ENCODE measurements at regions not wholly inside any gene's neighbourhood (a gene's known extent, or its start where the extent isn't known, plus 50 kb on each side); places are given as distances from the start of the nearest gene placed in this dataset.

GRCh38 chr22:47396105-47396504 lies 633.7 kb downstream of the TBC1D22A start:
- CTCF ChIA-PET: no interaction called here

GRCh38 chr22:47395481-47395880 lies 633.0 kb downstream of the TBC1D22A start:
- RAD21 ChIA-PET (ENCODE audit: low non-redundant PET in 1 of 2, low total read pairs in 2 of 2, uncharacterized antibody in 2 of 2, unreplicated experiment in 2 of 2): no interaction called here
- H3K4me2 ChIP-seq (ENCODE audit: low read length): no peak overlapping the region
- no peak overlapping the region for H2AFZ ChIP-seq (ENCODE audit: low read depth, low read length, poor library complexity, severe bottlenecking)
- no TSS peak for BruUV-seq (replicated peaks)
- POLR2A ChIA-PET: no interaction called here
- H3K27ac ChIP-seq (ENCODE audit: low read depth, low read length): no peak overlapping the region
- H3K79me2 ChIP-seq (ENCODE audit: insufficient read depth, low read length): no peaks in the 10 kb centered on the region
- H3K36me3 ChIP-seq (ENCODE audit: control insufficient read depth in 1 of 2, insufficient read depth in 2 of 2, low read length in 2 of 2): no peaks in the 10 kb centered on the region
- H3K4me1 ChIP-seq (ENCODE audit: control insufficient read depth in 1 of 2, insufficient read depth in 2 of 2, low read length in 2 of 2): no peaks in the 10 kb centered on the region
- CTCF ChIA-PET: no interaction called here
- no peaks in the 10 kb centered on the region for H4K20me1 ChIP-seq (ENCODE audit: insufficient read depth)
- intact Hi-C loops (cut with micrococcal nuclease): no loop called here
- no peaks in the 10 kb centered on the region for H3K9me3 ChIP-seq (ENCODE audit: control insufficient read depth in 1 of 2, insufficient read depth in 1 of 2, low read depth in 1 of 2, low read length in 2 of 2)
- no peak overlapping the region for H3K9ac ChIP-seq (ENCODE audit: low read length)
- H3K9me2 ChIP-seq (ENCODE audit: insufficient read depth): no peaks in the 10 kb centered on the region
- ATAC-seq (no peak), DNase-seq (ENCODE audit: low read depth, low spot score) (no peak)
- H3K4me3 ChIP-seq (replicated peaks in 1 of 2; ENCODE audit: low read depth in 1 of 2, low read length in 2 of 2): no peak overlapping the region
- H3K27me3 ChIP-seq (ENCODE audit: insufficient read depth, low read length): no peaks in the 10 kb centered on the region
- TF ChIP-seq RAD21 (IDR thresholded peaks at IDR 0.05; ENCODE audit: low read depth) (no peak), ZBTB33 (IDR thresholded peaks at IDR 0.05; ENCODE audit: extremely low read depth, insufficient replicate concordance, low read length) (no peak), MAX (IDR thresholded peaks at IDR 0.05) (no peak), FOSL1 (IDR thresholded peaks at IDR 0.05; ENCODE audit: low read depth) (no peak), CBX3 (IDR thresholded peaks at IDR 0.05; ENCODE audit: low read depth) (no peak), EZH2phosphoT487 (IDR thresholded peaks at IDR 0.05; ENCODE audit: borderline replicate concordance) (no peak), POLR2AphosphoS5 (IDR thresholded peaks at IDR 0.05; ENCODE audit: low read depth, low read length) (no peak), EZH2 (IDR thresholded peaks at IDR 0.05) (no peak), YY1 (IDR thresholded peaks at IDR 0.05; ENCODE audit: extremely low read depth, insufficient replicate concordance, low read depth, low read length) (no peak), CTCF (IDR thresholded peaks at IDR 0.05 in 2 of 3, conservative IDR thresholded peaks at IDR 0.05 in 1 of 3; ENCODE audit: borderline replicate concordance in 1 of 3, insufficient read depth in 1 of 3, low read depth in 2 of 3, low read length in 2 of 3) (no peak), ATF3 (IDR thresholded peaks at IDR 0.05) (no peak), ELF1 (IDR thresholded peaks at IDR 0.05; ENCODE audit: borderline replicate concordance, low read depth) (no peak), TCF7L2 (IDR thresholded peaks at IDR 0.05; ENCODE audit: borderline replicate concordance, extremely low read depth, insufficient read depth, insufficient read length) (no peak)

More at GRCh38 chr22:47396105-47396504, 633.7 kb downstream of the TBC1D22A start:
- DNase-seq (ENCODE audit: low read depth, low spot score) (no peak), ATAC-seq (no peak)
- H3K9me2 ChIP-seq (ENCODE audit: insufficient read depth): no peaks in the 10 kb centered on the region
- H3K4me1 ChIP-seq (ENCODE audit: control insufficient read depth in 1 of 2, insufficient read depth in 2 of 2, low read length in 2 of 2): no peaks in the 10 kb centered on the region
- no peak overlapping the region for H3K4me2 ChIP-seq (ENCODE audit: low read length)
- H3K9me3 ChIP-seq (ENCODE audit: control insufficient read depth in 1 of 2, insufficient read depth in 1 of 2, low read depth in 1 of 2, low read length in 2 of 2): no peaks in the 10 kb centered on the region
- ChIA-PET RAD21 (ENCODE audit: low non-redundant PET in 1 of 2, low total read pairs in 2 of 2, uncharacterized antibody in 2 of 2, unreplicated experiment in 2 of 2) (no interaction called here), POLR2A (no interaction called here)
- BruUV-seq (replicated peaks): no TSS peak
- intact Hi-C loops (cut with micrococcal nuclease): no loop called here
- H4K20me1 ChIP-seq (ENCODE audit: insufficient read depth): no peaks in the 10 kb centered on the region
- H2AFZ ChIP-seq (ENCODE audit: low read depth, low read length, poor library complexity, severe bottlenecking): no peak overlapping the region
- no peak overlapping the region for H3K27ac ChIP-seq (ENCODE audit: low read depth, low read length)
- no peaks in the 10 kb centered on the region for H3K79me2 ChIP-seq (ENCODE audit: insufficient read depth, low read length)
- no peak for TF ChIP-seq POLR2A (IDR thresholded peaks at IDR 0.05; ENCODE audit: borderline replicate concordance, extremely low read depth, insufficient read depth, insufficient read length)
- H3K4me3 ChIP-seq (replicated peaks in 1 of 2; ENCODE audit: low read depth in 1 of 2, low read length in 2 of 2): no peak overlapping the region
- no peaks in the 10 kb centered on the region for H3K27me3 ChIP-seq (ENCODE audit: insufficient read depth, low read length)
- H3K9ac ChIP-seq (ENCODE audit: low read length): no peak overlapping the region
- no peaks in the 10 kb centered on the region for H3K36me3 ChIP-seq (ENCODE audit: control insufficient read depth in 1 of 2, insufficient read depth in 2 of 2, low read length in 2 of 2)
